ENCODE measurements at regions not wholly inside any gene's neighbourhood (a gene's known extent, or its start where the extent isn't known, plus 50 kb on each side); places are given as distances from the start of the nearest gene placed in this dataset.
"Not testable (repeated sequence)": the region's sequence is repeated elsewhere in the genome, so short reads cannot be mapped to it uniquely, and the experiment has no call there.

DNA sequence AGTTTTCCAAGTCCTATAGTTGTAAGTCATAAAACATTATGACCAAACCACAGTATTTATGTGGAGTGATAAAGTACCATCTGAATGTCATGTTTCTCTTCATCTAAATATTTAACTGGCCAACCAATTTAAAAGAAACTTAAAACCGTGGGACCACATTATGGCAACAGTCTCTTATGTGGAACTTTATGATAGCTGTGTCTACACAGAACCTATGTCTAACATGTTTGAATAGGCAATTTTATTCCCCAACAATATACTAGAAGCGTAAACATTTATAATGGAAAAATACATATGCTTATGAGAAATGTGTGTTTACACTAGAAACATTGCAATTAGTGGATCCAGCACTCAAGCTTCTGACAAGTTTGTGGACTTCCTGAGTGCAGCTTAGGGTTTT lies 680.7 kb downstream of the REEP3 start:
- no peak for DNase-seq (ENCODE audit: low read depth, low spot score)

DNA sequence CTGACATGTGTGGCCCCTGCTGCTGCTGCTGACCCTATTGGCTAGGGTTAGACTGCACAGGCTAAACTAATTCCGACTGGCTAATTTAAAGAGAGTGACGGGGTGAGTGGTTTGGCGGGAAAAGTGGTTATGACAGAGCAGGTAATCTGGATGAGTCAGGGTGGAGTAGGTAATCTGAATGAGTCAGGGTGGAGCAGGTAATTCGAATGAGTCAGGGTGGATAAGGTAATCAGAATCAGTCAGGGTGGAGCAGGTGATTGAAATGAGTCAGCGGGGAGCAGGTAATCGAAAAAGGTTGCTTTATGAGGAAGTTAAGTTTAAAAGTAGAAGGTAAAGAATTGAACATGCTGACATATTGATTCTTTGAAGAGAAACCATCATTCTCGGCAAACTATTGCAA lies 683.3 kb downstream of the REEP3 start:
- DNase-seq (ENCODE audit: low read depth, low spot score): not testable (repeated sequence)

DNA sequence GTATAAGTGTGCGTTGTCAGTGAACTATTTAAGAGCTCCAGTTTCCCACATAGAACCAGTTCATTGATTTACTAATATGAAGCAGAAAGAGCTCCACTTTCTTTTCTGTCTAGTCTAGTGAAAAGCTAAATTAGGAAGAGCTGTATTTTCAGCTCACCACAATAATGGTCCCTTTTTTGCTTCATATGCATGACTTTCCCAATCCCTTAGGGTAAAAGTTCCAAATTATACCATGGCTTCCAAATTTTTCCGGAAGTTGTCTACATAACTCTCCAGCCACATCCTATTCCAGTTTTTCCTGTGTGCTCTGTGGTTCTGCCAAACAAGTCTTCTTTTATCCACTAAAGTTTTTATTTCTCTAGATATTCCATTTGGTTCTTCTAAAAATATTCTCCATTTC lies 685.2 kb downstream of the REEP3 start:
- no peak for DNase-seq (ENCODE audit: low read depth, low spot score)

GRCh38 chr10:64209561-64209960 lies 688.4 kb downstream of the REEP3 start:
- no peak for DNase-seq (ENCODE audit: low read depth, low spot score)

- no peak for DNase-seq (ENCODE audit: low read depth, low spot score)
These were observed 689.0 kb downstream of the REEP3 start for GRCh38 chr10:64210211-64210610.

GRCh38 chr10:64211466-64211865 lies 690.3 kb downstream of the REEP3 start:
- no peak for DNase-seq (ENCODE audit: low read depth, low spot score)

- DNase-seq (ENCODE audit: low read depth, low spot score): no peak
These were observed 693.9 kb downstream of the REEP3 start for GRCh38 chr10:64215088-64215487.

DNA sequence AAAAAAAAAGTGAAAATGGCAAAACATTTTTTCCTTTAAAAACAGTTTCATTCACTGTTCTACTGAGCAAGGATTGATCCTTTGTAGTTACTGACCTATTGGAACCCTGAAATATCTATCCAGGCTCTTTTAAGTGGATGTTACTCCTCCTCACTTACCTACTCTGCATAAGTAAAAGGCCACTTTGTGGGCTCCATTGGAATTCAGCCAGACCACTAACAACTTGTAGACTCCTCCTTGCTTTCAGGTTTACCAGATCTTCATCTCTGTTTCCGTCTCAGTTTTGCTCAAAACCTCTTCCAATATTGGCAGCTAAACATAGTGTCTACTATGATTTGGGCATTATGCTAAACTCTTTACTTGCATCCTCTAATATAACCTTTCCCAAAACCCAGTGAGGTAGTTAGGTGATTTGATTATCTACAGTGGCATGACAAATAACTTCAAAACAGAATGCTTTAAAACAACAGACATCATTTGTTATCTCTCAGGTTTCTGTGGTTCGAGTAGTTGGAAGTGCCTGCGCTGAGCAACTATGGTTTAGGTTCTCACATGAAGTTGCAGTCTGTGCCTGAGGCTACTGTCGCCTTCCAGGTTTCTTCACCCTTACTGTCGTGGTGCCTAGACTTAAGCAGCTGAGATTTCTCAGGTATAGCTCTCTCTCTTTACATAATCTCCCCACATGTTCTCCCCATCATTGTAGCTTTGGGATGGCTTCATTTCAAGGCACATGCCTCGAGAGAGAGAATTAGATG lies 698.2 kb downstream of the REEP3 start:
- no peak for DNase-seq (ENCODE audit: low read depth, low spot score)

- no peak for DNase-seq (ENCODE audit: low read depth, low spot score)
These were observed 713.3 kb downstream of the REEP3 start for GRCh38 chr10:64234489-64234888.

- no peak for DNase-seq (ENCODE audit: low read depth, low spot score)
These were observed 736.5 kb downstream of the REEP3 start for GRCh38 chr10:64257704-64258103.

DNA sequence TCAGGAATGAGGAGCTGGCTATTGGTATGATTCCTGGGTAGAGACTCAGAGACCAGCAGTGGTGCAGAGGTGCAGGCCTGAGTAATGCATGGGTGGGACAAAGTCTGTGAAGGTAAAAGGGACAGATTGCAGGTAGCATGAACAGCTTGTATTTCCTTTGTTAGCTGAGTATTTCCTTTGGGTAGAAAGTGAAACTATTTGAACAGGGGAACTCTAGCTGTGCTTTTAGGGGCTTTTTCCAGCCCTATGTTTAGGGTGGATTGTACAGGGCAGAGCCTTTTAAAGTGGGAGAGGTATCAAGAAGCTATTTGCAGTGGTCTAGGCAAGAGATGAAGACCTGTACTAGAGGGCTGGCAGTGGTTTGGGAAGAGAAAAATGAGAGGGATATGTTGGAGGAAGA lies 739.9 kb downstream of the REEP3 start:
- DNase-seq (ENCODE audit: low read depth, low spot score): no peak

GRCh38 chr10:64261676-64262075 lies 740.5 kb downstream of the REEP3 start:
- DNase-seq (ENCODE audit: low read depth, low spot score): no peak

- DNase-seq (ENCODE audit: low read depth, low spot score): no peak
These were observed 744.8 kb downstream of the REEP3 start for GRCh38 chr10:64265961-64266360.

- no peak for DNase-seq (ENCODE audit: low read depth, low spot score)
These were observed 750.3 kb downstream of the REEP3 start for GRCh38 chr10:64271508-64271907.

DNA sequence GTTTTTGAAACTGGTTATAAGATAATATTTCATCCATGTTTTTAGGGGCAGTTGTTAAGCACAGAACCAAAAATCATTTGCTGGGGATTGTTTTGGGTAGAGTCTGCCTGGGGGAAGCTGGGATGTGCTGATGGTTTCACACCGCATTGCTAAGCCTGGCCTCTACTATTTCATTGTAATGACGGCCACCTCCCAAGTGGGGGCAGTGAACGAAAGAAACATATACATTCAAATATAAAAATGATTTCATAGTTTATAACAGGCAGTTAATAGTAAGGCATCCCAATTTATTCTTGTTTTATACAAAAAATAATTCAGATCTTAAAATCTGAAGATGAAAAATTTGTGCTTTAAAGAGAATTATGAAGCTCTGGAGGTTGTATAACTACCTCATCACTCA lies 750.8 kb downstream of the REEP3 start:
- DNase-seq (ENCODE audit: low read depth, low spot score): no peak

DNA sequence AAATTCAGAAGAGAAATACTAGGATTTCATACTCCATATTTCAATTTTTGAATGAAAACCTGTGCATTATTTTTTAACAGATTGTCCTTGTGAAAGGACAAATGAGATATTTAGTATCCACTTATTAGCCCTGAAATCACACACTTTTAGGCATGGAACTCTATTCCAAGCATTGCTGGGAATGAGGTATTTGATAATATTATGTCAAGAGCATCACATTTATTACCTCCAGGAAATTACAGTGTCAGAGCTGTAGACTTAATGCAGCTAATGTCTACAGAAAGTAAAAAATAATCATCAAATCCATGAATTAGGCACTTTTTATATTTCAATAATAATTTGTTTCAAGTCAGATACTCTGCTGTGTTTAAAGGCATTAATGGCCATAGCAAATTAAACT lies 753.8 kb downstream of the REEP3 start:
- no peak for DNase-seq (ENCODE audit: low read depth, low spot score)

DNA sequence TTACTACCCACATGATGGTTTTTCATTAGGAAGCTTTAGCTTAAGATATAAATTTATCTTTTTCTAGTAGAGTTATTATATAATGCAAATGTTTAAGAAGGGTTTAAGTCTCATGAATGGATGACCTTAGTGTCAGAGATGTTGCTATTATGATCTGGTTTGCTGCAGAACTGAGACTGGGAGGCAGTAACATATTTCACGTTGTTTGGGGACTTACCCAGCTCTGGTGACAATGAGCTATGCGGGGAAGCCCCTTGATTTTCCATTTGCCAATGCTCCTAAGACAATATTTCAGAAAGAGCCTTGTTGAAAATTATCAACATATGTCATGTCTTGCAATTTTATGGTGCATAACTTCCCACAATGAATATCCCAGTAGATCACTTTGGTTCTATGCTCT lies 754.6 kb downstream of the REEP3 start:
- DNase-seq (ENCODE audit: low read depth, low spot score): no peak

GRCh38 chr10:64277536-64277935 lies 756.3 kb downstream of the REEP3 start:
- DNase-seq (ENCODE audit: low read depth, low spot score): no peak

- no peak for DNase-seq (ENCODE audit: low read depth, low spot score)
These were observed 762.4 kb downstream of the REEP3 start for GRCh38 chr10:64283621-64284020.

GRCh38 chr10:64286533-64286932 lies 765.3 kb downstream of the REEP3 start:
- no peak for DNase-seq (ENCODE audit: low read depth, low spot score)

DNA sequence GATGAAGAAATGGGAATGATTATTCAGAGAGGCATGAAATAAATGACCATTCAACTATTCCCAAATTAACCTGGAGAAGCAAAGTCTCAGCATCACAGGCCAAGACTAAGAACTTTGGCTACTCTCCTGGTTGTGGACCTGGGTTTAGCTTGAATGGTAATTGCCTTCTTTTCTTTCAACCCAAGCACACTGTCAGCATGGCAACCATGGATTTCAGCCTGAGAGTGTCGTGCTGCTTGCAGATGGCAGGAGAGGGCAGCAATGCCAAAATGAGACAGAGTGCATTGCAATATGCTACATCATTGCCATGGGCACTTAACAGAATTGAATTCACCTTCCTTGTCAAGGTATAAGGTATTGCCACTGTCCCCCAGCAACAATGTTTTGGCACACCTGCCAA lies 767.2 kb downstream of the REEP3 start:
- no peak for DNase-seq (ENCODE audit: low read depth, low spot score)

GRCh38 chr10:64303566-64303965 lies 782.4 kb downstream of the REEP3 start:
- no peak for DNase-seq (ENCODE audit: low read depth, low spot score)

- DNase-seq (ENCODE audit: low read depth, low spot score): no peak
These were observed 785.6 kb downstream of the REEP3 start for GRCh38 chr10:64306729-64307327.

- DNase-seq (ENCODE audit: low read depth, low spot score): no peak
These were observed 791.7 kb downstream of the REEP3 start for GRCh38 chr10:64312876-64313275.

Data from iPS DF 19.7 (cell line).